ENCODE measurements at regions not wholly inside any gene's neighbourhood (a gene's known extent, or its start where the extent isn't known, plus 50 kb on each side); places are given as distances from the start of the nearest gene placed in this dataset.
"Not testable (repeated sequence)": the region's sequence is repeated elsewhere in the genome, so short reads cannot be mapped to it uniquely, and the experiment has no call there.

- DNase-seq = no peak
Observed at GRCh38 chr1:105243411-105243810, 1493.7 kb downstream of the AMY1C start.

GRCh38 chr1:105243969-105244368, 1494.3 kb downstream of the AMY1C start:
- no peak for DNase-seq

GRCh38 chr1:105254906-105255305, 1505.2 kb downstream of the AMY1C start:
- no peak for DNase-seq

GRCh38 chr1:105260001-105260400, 1510.3 kb downstream of the AMY1C start:
- DNase-seq = no peak

GRCh38 chr1:105270966-105271365, 1521.3 kb downstream of the AMY1C start:
- no peak for DNase-seq

- not testable (repeated sequence) for DNase-seq
Observed at GRCh38 chr1:105272376-105272775, 1522.7 kb downstream of the AMY1C start.

GRCh38 chr1:105294838-105295237, 1545.1 kb downstream of the AMY1C start:
- no peak for DNase-seq

GRCh38 chr1:105310063-105310462, 1560.4 kb downstream of the AMY1C start:
- no peak for DNase-seq

- no peak for DNase-seq
Observed at GRCh38 chr1:105317976-105318375, 1568.3 kb downstream of the AMY1C start.

GRCh38 chr1:105326886-105327285, 1577.2 kb downstream of the AMY1C start:
- no peak for DNase-seq

GRCh38 chr1:105337420-105337819, 1587.7 kb downstream of the AMY1C start:
- DNase-seq = no peak

GRCh38 chr1:105343317-105343716, 1593.6 kb downstream of the AMY1C start:
- DNase-seq = no peak

- DNase-seq = no peak
Observed at GRCh38 chr1:105359457-105359856, 1609.8 kb downstream of the AMY1C start.

- DNase-seq = no peak
Observed at GRCh38 chr1:105362438-105362837, 1612.7 kb downstream of the AMY1C start.

GRCh38 chr1:105368446-105368845, 1618.7 kb downstream of the AMY1C start:
- DNase-seq = no peak

- DNase-seq = no peak
Observed at GRCh38 chr1:105373681-105374080, 1624.0 kb downstream of the AMY1C start.

- DNase-seq = no peak
Observed at GRCh38 chr1:105386489-105386888, 1636.8 kb downstream of the AMY1C start.

- no peak for DNase-seq
Observed at GRCh38 chr1:105396001-105396400, 1646.3 kb downstream of the AMY1C start.

GRCh38 chr1:105398909-105399308, 1649.2 kb downstream of the AMY1C start:
- DNase-seq = no peak

GRCh38 chr1:105399716-105400115, 1650.0 kb downstream of the AMY1C start:
- DNase-seq = no peak

GRCh38 chr1:105416261-105416660, 1640.2 kb upstream of the PRMT6 start:
- no peak for DNase-seq

- no peak for DNase-seq
Observed at GRCh38 chr1:105419030-105419429, 1637.4 kb upstream of the PRMT6 start.

GRCh38 chr1:105427543-105427942, 1628.9 kb upstream of the PRMT6 start:
- DNase-seq = peak; percentile 6

- no peak for DNase-seq
Observed at GRCh38 chr1:105436589-105437259, 1619.8 kb upstream of the PRMT6 start.

GRCh38 chr1:105437847-105438246, 1618.6 kb upstream of the PRMT6 start:
- DNase-seq = no peak

Measured in EL (cell line).